ENCODE measurements at regions not wholly inside any gene's neighbourhood (a gene's known extent, or its start where the extent isn't known, plus 50 kb on each side); places are given as distances from the start of the nearest gene placed in this dataset.

- H3K27ac ChIP-seq (ENCODE audit: low read depth in 2 of 2, low read length in 1 of 2), result no peak overlapping the region
- no peaks in the 10 kb centered on the region for H3K9me3 ChIP-seq (ENCODE audit: control insufficient read depth in 2 of 2, insufficient read depth in 1 of 2, low read depth in 1 of 2, low read length in 1 of 2)
- no peak overlapping the region for H3K4me3 ChIP-seq (ENCODE audit: low read depth in 1 of 2, low read length in 2 of 2)
- H3K27me3 ChIP-seq (ENCODE audit: control insufficient read depth in 1 of 2, insufficient read depth in 2 of 2, low read length in 2 of 2), result no peaks in the 10 kb centered on the region
- no peaks in the 10 kb centered on the region for H3K36me3 ChIP-seq (ENCODE audit: control insufficient read depth in 2 of 2, insufficient read depth in 2 of 2, low read length in 1 of 2)
- no peaks in the 10 kb centered on the region for H3K4me1 ChIP-seq (ENCODE audit: control insufficient read depth in 2 of 2, insufficient read depth in 2 of 2, low read length in 1 of 2)
These were observed 367.4 kb downstream of the CD109 start for GRCh38 chr6:74063391-74063790.

GRCh38 chr6:74061201-74061600 is 365.2 kb downstream of the CD109 start:
- H3K36me3 ChIP-seq (ENCODE audit: control insufficient read depth in 2 of 2, insufficient read depth in 2 of 2, low read length in 1 of 2), result no peaks in the 10 kb centered on the region
- WGBS, 2 donors, result 42 to 77% methylated on average over 1 of the region's 1 CpG
- no peaks in the 10 kb centered on the region for H3K4me1 ChIP-seq (ENCODE audit: control insufficient read depth in 2 of 2, insufficient read depth in 2 of 2, low read length in 1 of 2)

GRCh38 chr6:74060354-74060753 is 364.4 kb downstream of the CD109 start:
- 83 to 92% methylated on average over 2 of the region's 2 CpGs for WGBS, 2 donors
- H3K9me3 ChIP-seq (ENCODE audit: control insufficient read depth in 2 of 2, insufficient read depth in 1 of 2, low read depth in 1 of 2, low read length in 1 of 2), result no peaks in the 10 kb centered on the region
- H3K27ac ChIP-seq (ENCODE audit: low read depth in 2 of 2, low read length in 1 of 2), result no peak overlapping the region
- no peaks in the 10 kb centered on the region for H3K27me3 ChIP-seq (ENCODE audit: control insufficient read depth in 1 of 2, insufficient read depth in 2 of 2, low read length in 2 of 2)
- H3K4me3 ChIP-seq (ENCODE audit: low read depth in 1 of 2, low read length in 2 of 2), result no peak overlapping the region
- H3K4me1 ChIP-seq (ENCODE audit: control insufficient read depth in 2 of 2, insufficient read depth in 2 of 2, low read length in 1 of 2), result no peaks in the 10 kb centered on the region
- H3K36me3 ChIP-seq (ENCODE audit: control insufficient read depth in 2 of 2, insufficient read depth in 2 of 2, low read length in 1 of 2), result no peaks in the 10 kb centered on the region

More at GRCh38 chr6:74061201-74061600, 365.2 kb downstream of the CD109 start:
- Histone ChIP-seq H3K9me3 (ENCODE audit: control insufficient read depth in 2 of 2, insufficient read depth in 1 of 2, low read depth in 1 of 2, low read length in 1 of 2) (no peaks in the 10 kb centered on the region), H3K27ac (ENCODE audit: low read depth in 2 of 2, low read length in 1 of 2) (no peak overlapping the region), H3K27me3 (ENCODE audit: control insufficient read depth in 1 of 2, insufficient read depth in 2 of 2, low read length in 2 of 2) (no peaks in the 10 kb centered on the region), H3K4me3 (ENCODE audit: low read depth in 1 of 2, low read length in 2 of 2) (no peak overlapping the region)

GRCh38 chr6:74058606-74059005 is 362.6 kb downstream of the CD109 start:
- H3K36me3 ChIP-seq (ENCODE audit: control insufficient read depth in 2 of 2, insufficient read depth in 2 of 2, low read length in 1 of 2), result no peaks in the 10 kb centered on the region

GRCh38 chr6:74057326-74057725 is 361.3 kb downstream of the CD109 start:
- Histone ChIP-seq H3K36me3 (ENCODE audit: control insufficient read depth in 2 of 2, insufficient read depth in 2 of 2, low read length in 1 of 2) (no peaks in the 10 kb centered on the region), H3K9me3 (ENCODE audit: control insufficient read depth in 2 of 2, insufficient read depth in 1 of 2, low read depth in 1 of 2, low read length in 1 of 2) (no peaks in the 10 kb centered on the region), H3K4me1 (ENCODE audit: control insufficient read depth in 2 of 2, insufficient read depth in 2 of 2, low read length in 1 of 2) (no peaks in the 10 kb centered on the region), H3K27ac (ENCODE audit: low read depth in 2 of 2, low read length in 1 of 2) (no peak overlapping the region), H3K4me3 (ENCODE audit: low read depth in 1 of 2, low read length in 2 of 2) (no peak overlapping the region), H3K27me3 (ENCODE audit: control insufficient read depth in 1 of 2, insufficient read depth in 2 of 2, low read length in 2 of 2) (no peaks in the 10 kb centered on the region)
- WGBS, 2 donors, result 82 to 90% methylated on average over 2 of the region's 2 CpGs

More at GRCh38 chr6:74058606-74059005, 362.6 kb downstream of the CD109 start:
- Histone ChIP-seq H3K9me3 (ENCODE audit: control insufficient read depth in 2 of 2, insufficient read depth in 1 of 2, low read depth in 1 of 2, low read length in 1 of 2) (no peaks in the 10 kb centered on the region), H3K27ac (ENCODE audit: low read depth in 2 of 2, low read length in 1 of 2) (no peak overlapping the region), H3K27me3 (ENCODE audit: control insufficient read depth in 1 of 2, insufficient read depth in 2 of 2, low read length in 2 of 2) (no peaks in the 10 kb centered on the region), H3K4me3 (ENCODE audit: low read depth in 1 of 2, low read length in 2 of 2) (no peak overlapping the region), H3K4me1 (ENCODE audit: control insufficient read depth in 2 of 2, insufficient read depth in 2 of 2, low read length in 1 of 2) (no peaks in the 10 kb centered on the region)
- 52 to 63% methylated on average over 2 of the region's 2 CpGs for WGBS, 2 donors

GRCh38 chr6:74054190-74054589 is 358.2 kb downstream of the CD109 start:
- H3K27ac ChIP-seq (ENCODE audit: low read depth in 2 of 2, low read length in 1 of 2), result no peak overlapping the region
- H3K4me3 ChIP-seq (ENCODE audit: low read depth in 1 of 2, low read length in 2 of 2), result no peak overlapping the region
- no peaks in the 10 kb centered on the region for H3K4me1 ChIP-seq (ENCODE audit: control insufficient read depth in 2 of 2, insufficient read depth in 2 of 2, low read length in 1 of 2)
- H3K27me3 ChIP-seq (ENCODE audit: control insufficient read depth in 1 of 2, insufficient read depth in 2 of 2, low read length in 2 of 2), result no peaks in the 10 kb centered on the region
- H3K9me3 ChIP-seq (ENCODE audit: control insufficient read depth in 2 of 2, insufficient read depth in 1 of 2, low read depth in 1 of 2, low read length in 1 of 2), result no peaks in the 10 kb centered on the region
- no peaks in the 10 kb centered on the region for H3K36me3 ChIP-seq (ENCODE audit: control insufficient read depth in 2 of 2, insufficient read depth in 2 of 2, low read length in 1 of 2)

GRCh38 chr6:74050921-74051320 is 354.9 kb downstream of the CD109 start:
- Histone ChIP-seq H3K36me3 (ENCODE audit: control insufficient read depth in 2 of 2, insufficient read depth in 2 of 2, low read length in 1 of 2) (no peaks in the 10 kb centered on the region), H3K27me3 (ENCODE audit: control insufficient read depth in 1 of 2, insufficient read depth in 2 of 2, low read length in 2 of 2) (no peaks in the 10 kb centered on the region), H3K4me1 (ENCODE audit: control insufficient read depth in 2 of 2, insufficient read depth in 2 of 2, low read length in 1 of 2) (no peaks in the 10 kb centered on the region), H3K4me3 (ENCODE audit: low read depth in 1 of 2, low read length in 2 of 2) (no peak overlapping the region), H3K27ac (ENCODE audit: low read depth in 2 of 2, low read length in 1 of 2) (no peak overlapping the region), H3K9me3 (ENCODE audit: control insufficient read depth in 2 of 2, insufficient read depth in 1 of 2, low read depth in 1 of 2, low read length in 1 of 2) (no peaks in the 10 kb centered on the region)
- WGBS, 2 donors, result 57 to 58% methylated on average over 3 of the region's 3 CpGs

GRCh38 chr6:74048387-74048786 is 352.4 kb downstream of the CD109 start:
- no peaks in the 10 kb centered on the region for H3K27me3 ChIP-seq (ENCODE audit: control insufficient read depth in 1 of 2, insufficient read depth in 2 of 2, low read length in 2 of 2)
- H3K4me3 ChIP-seq (ENCODE audit: low read depth in 1 of 2, low read length in 2 of 2), result no peak overlapping the region
- no peak overlapping the region for H3K27ac ChIP-seq (ENCODE audit: low read depth in 2 of 2, low read length in 1 of 2)
- 23 to 42% methylated on average over 2 of the region's 2 CpGs for WGBS, 2 donors
- no peaks in the 10 kb centered on the region for H3K36me3 ChIP-seq (ENCODE audit: control insufficient read depth in 2 of 2, insufficient read depth in 2 of 2, low read length in 1 of 2)
- H3K9me3 ChIP-seq (ENCODE audit: control insufficient read depth in 2 of 2, insufficient read depth in 1 of 2, low read depth in 1 of 2, low read length in 1 of 2), result no peaks in the 10 kb centered on the region
- no peaks in the 10 kb centered on the region for H3K4me1 ChIP-seq (ENCODE audit: control insufficient read depth in 2 of 2, insufficient read depth in 2 of 2, low read length in 1 of 2)

GRCh38 chr6:74044417-74045096 is 348.6 kb downstream of the CD109 start:
- 56 to 68% methylated on average over 3 of the region's 3 CpGs for WGBS, 2 donors
- no peak overlapping the region for H3K27ac ChIP-seq (ENCODE audit: low read depth in 2 of 2, low read length in 1 of 2)
- no peaks in the 10 kb centered on the region for H3K36me3 ChIP-seq (ENCODE audit: control insufficient read depth in 2 of 2, insufficient read depth in 2 of 2, low read length in 1 of 2)
- no peak overlapping the region for H3K4me3 ChIP-seq (ENCODE audit: low read depth in 1 of 2, low read length in 2 of 2)
- no peaks in the 10 kb centered on the region for H3K9me3 ChIP-seq (ENCODE audit: control insufficient read depth in 2 of 2, insufficient read depth in 1 of 2, low read depth in 1 of 2, low read length in 1 of 2)
- H3K4me1 ChIP-seq (ENCODE audit: control insufficient read depth in 2 of 2, insufficient read depth in 2 of 2, low read length in 1 of 2), result no peaks in the 10 kb centered on the region
- H3K27me3 ChIP-seq (ENCODE audit: control insufficient read depth in 1 of 2, insufficient read depth in 2 of 2, low read length in 2 of 2), result no peaks in the 10 kb centered on the region

- H3K36me3 ChIP-seq (ENCODE audit: control insufficient read depth in 2 of 2, insufficient read depth in 2 of 2, low read length in 1 of 2), result no peaks in the 10 kb centered on the region
- 63 to 71% methylated on average over 3 of the region's 3 CpGs for WGBS, 2 donors
- no peaks in the 10 kb centered on the region for H3K27me3 ChIP-seq (ENCODE audit: control insufficient read depth in 1 of 2, insufficient read depth in 2 of 2, low read length in 2 of 2)
- no peaks in the 10 kb centered on the region for H3K9me3 ChIP-seq (ENCODE audit: control insufficient read depth in 2 of 2, insufficient read depth in 1 of 2, low read depth in 1 of 2, low read length in 1 of 2)
- H3K4me3 ChIP-seq (ENCODE audit: low read depth in 1 of 2, low read length in 2 of 2), result no peak overlapping the region
- H3K27ac ChIP-seq (ENCODE audit: low read depth in 2 of 2, low read length in 1 of 2), result no peak overlapping the region
- H3K4me1 ChIP-seq (ENCODE audit: control insufficient read depth in 2 of 2, insufficient read depth in 2 of 2, low read length in 1 of 2), result no peaks in the 10 kb centered on the region
These were observed 345.4 kb downstream of the CD109 start for GRCh38 chr6:74041420-74041819.
